BJ (cell line): ENCODE measurements at regions not wholly inside any gene's neighbourhood (a gene's known extent, or its start where the extent isn't known, plus 50 kb on each side); places are given as distances from the start of the nearest gene placed in this dataset.

ENCODE experiments used
- CTCF ChIA-PET: fragments of 350-600 bp; formaldehyde crosslinking; extraction: SDS; loops from one replicate; lab custom pipeline; 2021; ENCODE audit warnings: antibody characterized with exemption, inconsistent platforms; lab: Yijun Ruan, JAX
- POLR2A ChIA-PET: fragments of 300-600 bp; sonication (Branson Sonifier 250); formaldehyde crosslinking; extraction: SDS; loops from one replicate; lab custom pipeline; 2021; ENCODE audit warnings: antibody characterized with exemption; lab: Charles Lee
- DNase-seq: peaks from one replicate; pipeline ENCODE4 v3.0.0-alpha.2; 2011; ENCODE audit warnings: low read depth
- H3K27me3 ChIP-seq: 2 replicates; pipeline ENCODE4 v1.6.0; 2011; ENCODE audit warnings: low read length; ENCODE audit not compliant: control insufficient read depth, insufficient read depth
- H3K36me3 ChIP-seq: 2 replicates; pipeline ENCODE4 v1.5.1; 2011; ENCODE audit warnings: low read length; ENCODE audit not compliant: control insufficient read depth, insufficient read depth
- H3K4me3 ChIP-seq: 2 replicates; pipeline ENCODE4 v1.5.1; 2011; ENCODE audit warnings: low read depth, mild to moderate bottlenecking, control low read depth, low read length
- CTCF ChIP-seq: IDR thresholded peaks from 2 replicates; pipeline ENCODE4 v1.5.1; 2011; ENCODE audit warnings: low read depth, mild to moderate bottlenecking, control low read depth, inconsistent platforms, low read length, moderate library complexity; ENCODE audit not compliant: insufficient read depth

GRCh38 chr1:226809785-226810571, 60.4 kb upstream of the PSEN2 start:
- no peak for TF ChIP-seq CTCF
- no peaks in the 10 kb centered on the region for H3K36me3 ChIP-seq
- ChIA-PET CTCF (interaction anchor here (0.6 kb wide), 1 partner anchor 46 kb away, joined by 3 read pairs; no protein-coding TSS in a partner anchor), POLR2A (no interaction called here)
- peaks cover 4% of the 10 kb centered on the region for H3K27me3 ChIP-seq
- no peak overlapping the region for H3K4me3 ChIP-seq
- DNase-seq, result peak; percentile 83

GRCh38 chr1:226808501-226808900, 61.9 kb upstream of the PSEN2 start:
- H3K4me3 ChIP-seq, result no peak overlapping the region
- CTCF ChIA-PET, result interaction anchor here (1.8 to 1.9 kb wide), 2 partner anchors 14 to 175 kb away, joined by 5 to 7 read pairs; no protein-coding TSS in a partner anchor
- peaks cover 6% of the 10 kb centered on the region for H3K27me3 ChIP-seq
- H3K36me3 ChIP-seq, result no peaks in the 10 kb centered on the region
- DNase-seq, result no peak
- no peak for TF ChIP-seq CTCF
- POLR2A ChIA-PET, result no interaction called here

- no peak for TF ChIP-seq CTCF
- no peak overlapping the region for H3K4me3 ChIP-seq
- no peaks in the 10 kb centered on the region for H3K36me3 ChIP-seq
- ChIA-PET POLR2A (no interaction called here), CTCF (interaction anchor here (1.0 to 1.9 kb wide), 2 partner anchors 22 to 173 kb away, joined by 5 to 7 read pairs; no protein-coding TSS in a partner anchor)
- DNase-seq, result no peak
- H3K27me3 ChIP-seq, result peaks cover 6% of the 10 kb centered on the region
Observed at GRCh38 chr1:226806988-226807387, 63.4 kb upstream of the PSEN2 start.

- H3K36me3 ChIP-seq, result no peaks in the 10 kb centered on the region
- ChIA-PET CTCF (interaction anchor here (0.8 to 1.7 kb wide), 4 partner anchors 10 to 26 kb away, joined by 3 to 5 read pairs (median 4); no protein-coding TSS in a partner anchor), POLR2A (no interaction called here)
- peaks cover 6% of the 10 kb centered on the region for H3K27me3 ChIP-seq
- DNase-seq, result no peak
- TF ChIP-seq CTCF, result no peak
- no peak overlapping the region for H3K4me3 ChIP-seq
Observed at GRCh38 chr1:226804907-226805759, 65.3 kb upstream of the PSEN2 start.
